ENCODE measurements at regions not wholly inside any gene's neighbourhood (a gene's known extent, or its start where the extent isn't known, plus 50 kb on each side); places are given as distances from the start of the nearest gene placed in this dataset.
"Not testable (repeated sequence)": the region's sequence is repeated elsewhere in the genome, so short reads cannot be mapped to it uniquely, and the experiment has no call there.

- no peak for DNase-seq (ENCODE audit: low read depth)
- no peak for TF ChIP-seq CTCF (conservative IDR thresholded peaks at IDR 0.05; ENCODE audit: low read depth, low read length)
- no peak overlapping the region for H3K4me3 ChIP-seq (ENCODE audit: low read depth, low read length)
These were observed 403.0 kb upstream of the HS3ST1 start for GRCh38 chr4:11831739-11832138.

- no peak for TF ChIP-seq CTCF (conservative IDR thresholded peaks at IDR 0.05; ENCODE audit: low read depth, low read length)
- no peak for DNase-seq (ENCODE audit: low read depth)
- no peak overlapping the region for H3K4me3 ChIP-seq (ENCODE audit: low read depth, low read length)
These were observed 395.9 kb upstream of the HS3ST1 start for GRCh38 chr4:11824566-11824965.

- DNase-seq (ENCODE audit: low read depth), result no peak
- no peak for TF ChIP-seq CTCF (conservative IDR thresholded peaks at IDR 0.05; ENCODE audit: low read depth, low read length)
These were observed 393.2 kb upstream of the HS3ST1 start for GRCh38 chr4:11821772-11822430.

GRCh38 chr4:11817088-11817487 is 388.4 kb upstream of the HS3ST1 start:
- no peak for DNase-seq (ENCODE audit: low read depth)
- no peak for TF ChIP-seq CTCF (conservative IDR thresholded peaks at IDR 0.05; ENCODE audit: low read depth, low read length)

More at GRCh38 chr4:11821772-11822430, 393.2 kb upstream of the HS3ST1 start:
- H3K4me3 ChIP-seq (ENCODE audit: low read depth, low read length), result no peak overlapping the region

GRCh38 chr4:11814758-11815157 is 386.1 kb upstream of the HS3ST1 start:
- TF ChIP-seq CTCF (conservative IDR thresholded peaks at IDR 0.05; ENCODE audit: low read depth, low read length), result no peak
- no peak overlapping the region for H3K4me3 ChIP-seq (ENCODE audit: low read depth, low read length)
- DNase-seq (ENCODE audit: low read depth), result no peak

More at GRCh38 chr4:11817088-11817487, 388.4 kb upstream of the HS3ST1 start:
- no peak overlapping the region for H3K4me3 ChIP-seq (ENCODE audit: low read depth, low read length)

- no peak overlapping the region for H3K4me3 ChIP-seq (ENCODE audit: low read depth, low read length)
- no peak for TF ChIP-seq CTCF (conservative IDR thresholded peaks at IDR 0.05; ENCODE audit: low read depth, low read length)
- DNase-seq (ENCODE audit: low read depth), result no peak
These were observed 385.3 kb upstream of the HS3ST1 start for GRCh38 chr4:11813951-11814446.

GRCh38 chr4:11811521-11811920 is 382.8 kb upstream of the HS3ST1 start:
- not testable (repeated sequence) for H3K4me3 ChIP-seq (ENCODE audit: low read depth, low read length); DNase-seq (ENCODE audit: low read depth)
